ENCODE measurements at regions not wholly inside any gene's neighbourhood (a gene's known extent, or its start where the extent isn't known, plus 50 kb on each side); places are given as distances from the start of the nearest gene placed in this dataset.
"Not testable (repeated sequence)": the region's sequence is repeated elsewhere in the genome, so short reads cannot be mapped to it uniquely, and the experiment has no call there.

- DNase-seq (ENCODE audit: low spot score) = no peak
These were observed 207.5 kb upstream of the LINGO1 start for GRCh38 chr15:77839970-77840905.

DNA sequence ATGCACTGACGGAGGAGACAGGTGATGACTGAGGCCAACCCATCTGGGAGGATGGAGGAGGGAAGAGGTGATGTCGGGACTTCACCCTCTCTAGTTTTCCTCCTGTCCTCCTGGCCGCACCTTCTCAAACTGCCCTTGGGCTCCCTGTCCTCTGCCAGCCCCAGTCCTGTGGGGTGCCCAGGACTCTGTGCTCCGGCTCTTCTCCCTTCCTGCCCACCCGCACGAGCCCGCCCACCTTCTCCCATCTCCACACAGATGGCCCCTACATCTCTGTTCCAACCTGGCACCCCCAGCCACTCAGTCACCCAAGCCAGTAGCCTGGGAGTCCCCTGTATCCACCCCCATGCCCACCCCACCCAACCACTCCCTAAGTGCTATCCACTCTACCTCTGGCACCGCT lies 206.7 kb upstream of the LINGO1 start:
- no peak for DNase-seq (ENCODE audit: low spot score)

GRCh38 chr15:77838595-77838994 lies 205.9 kb upstream of the LINGO1 start:
- DNase-seq (ENCODE audit: low spot score) = no peak

DNA sequence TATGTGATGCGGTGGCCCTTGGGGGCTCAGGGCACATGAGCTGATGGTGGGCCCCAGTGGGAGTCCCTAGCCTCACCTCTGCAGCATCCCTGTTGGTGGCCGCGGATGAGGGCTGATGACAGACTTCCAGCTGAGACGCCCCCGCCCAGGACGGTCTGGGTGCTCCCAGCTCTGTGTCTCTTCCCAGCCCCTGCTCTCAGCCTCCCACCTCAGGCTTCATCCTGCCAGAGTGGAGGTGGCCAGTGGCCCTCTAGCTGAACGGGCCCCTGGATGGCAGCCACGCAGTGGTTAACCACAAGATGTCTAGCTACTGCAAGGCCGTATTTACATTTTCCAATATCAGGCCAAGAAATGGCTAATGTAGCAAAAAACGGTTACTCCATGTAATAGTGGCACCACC lies 205.3 kb upstream of the LINGO1 start:
- no peak for DNase-seq (ENCODE audit: low spot score)

DNA sequence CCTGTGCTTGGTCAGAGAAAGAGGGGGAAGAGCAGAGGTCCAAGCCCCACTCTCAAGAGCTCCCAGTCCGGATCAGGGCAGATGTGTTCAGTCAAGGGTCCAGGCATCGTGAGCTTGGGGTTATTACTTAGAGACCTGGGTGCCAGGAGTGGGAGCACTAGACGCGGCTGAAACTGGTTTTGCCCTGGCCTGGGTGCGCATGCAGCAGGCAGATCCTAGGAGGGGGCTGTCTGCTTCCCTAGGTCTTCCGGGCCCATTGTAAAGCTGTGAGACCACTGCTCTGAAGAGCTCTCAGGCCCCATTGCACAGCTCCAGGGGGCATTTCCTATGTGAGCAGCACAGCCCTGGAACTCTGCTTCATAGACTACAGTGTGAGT lies 204.9 kb upstream of the LINGO1 start:
- no peak for DNase-seq (ENCODE audit: low spot score)

DNA sequence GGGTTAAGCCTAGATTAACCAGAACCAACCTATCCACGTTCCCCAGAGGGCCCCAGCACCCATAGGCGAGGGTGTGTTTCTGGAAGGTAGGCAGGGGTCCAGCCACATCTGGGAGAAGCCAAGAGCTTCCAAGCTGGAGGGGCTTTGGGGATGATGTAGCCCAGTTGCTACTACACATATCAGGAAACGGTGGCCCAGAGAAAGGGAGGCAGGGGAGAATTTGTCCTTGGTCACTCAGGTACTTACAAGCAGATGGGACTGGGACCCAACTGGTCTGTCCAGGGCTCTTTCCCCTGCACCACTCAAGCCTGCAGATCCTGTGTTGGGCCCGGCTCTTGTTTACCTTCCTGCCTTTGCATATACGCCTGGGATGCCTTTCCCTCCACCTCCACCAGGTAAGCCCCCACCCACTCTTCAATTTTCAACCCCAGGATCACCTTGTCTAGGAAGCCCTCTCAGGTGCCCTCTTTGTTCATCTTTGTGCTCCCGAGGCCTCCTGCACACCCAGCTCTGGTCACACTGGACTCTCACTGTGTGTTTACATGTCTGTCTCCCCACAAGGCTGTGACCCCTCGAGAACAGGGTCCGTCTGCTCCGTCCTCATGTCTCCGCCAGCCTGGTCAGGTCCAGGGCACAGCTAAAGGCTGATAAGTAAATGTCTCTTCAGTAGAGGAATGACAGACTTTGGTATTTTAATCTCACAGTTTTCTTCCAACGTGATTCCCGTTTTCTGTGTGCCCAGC lies 204.4 kb upstream of the LINGO1 start:
- no peak for DNase-seq (ENCODE audit: low spot score)

DNA sequence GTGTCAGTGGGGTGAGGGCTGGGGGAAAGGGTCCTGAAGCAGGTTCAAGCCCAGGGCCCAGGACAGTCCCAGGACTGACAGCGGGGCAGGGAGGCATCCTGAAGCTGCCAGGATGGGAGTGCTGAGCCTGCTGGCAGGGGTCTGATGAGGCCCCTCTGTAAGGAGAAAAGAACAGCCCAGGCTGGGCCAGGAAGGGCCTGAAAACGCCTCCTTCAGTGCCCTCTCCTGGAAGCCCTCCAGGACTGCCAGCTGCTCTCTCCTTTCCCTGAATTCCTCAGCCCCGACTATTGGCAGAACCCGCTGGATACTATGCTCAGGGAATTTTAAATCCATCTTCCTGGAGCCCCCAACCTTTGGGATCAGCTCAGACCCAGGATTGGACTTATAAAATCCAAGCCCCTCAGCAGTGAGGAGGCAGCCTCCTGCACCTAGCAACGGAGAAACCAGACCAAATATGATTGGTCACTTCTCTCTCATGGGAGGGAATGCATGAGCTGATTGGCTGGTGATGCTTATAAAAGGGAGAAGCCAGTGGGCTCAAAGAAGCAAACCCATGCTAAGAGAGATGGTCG lies 203.5 kb upstream of the LINGO1 start:
- no peak for DNase-seq (ENCODE audit: low spot score)

DNA sequence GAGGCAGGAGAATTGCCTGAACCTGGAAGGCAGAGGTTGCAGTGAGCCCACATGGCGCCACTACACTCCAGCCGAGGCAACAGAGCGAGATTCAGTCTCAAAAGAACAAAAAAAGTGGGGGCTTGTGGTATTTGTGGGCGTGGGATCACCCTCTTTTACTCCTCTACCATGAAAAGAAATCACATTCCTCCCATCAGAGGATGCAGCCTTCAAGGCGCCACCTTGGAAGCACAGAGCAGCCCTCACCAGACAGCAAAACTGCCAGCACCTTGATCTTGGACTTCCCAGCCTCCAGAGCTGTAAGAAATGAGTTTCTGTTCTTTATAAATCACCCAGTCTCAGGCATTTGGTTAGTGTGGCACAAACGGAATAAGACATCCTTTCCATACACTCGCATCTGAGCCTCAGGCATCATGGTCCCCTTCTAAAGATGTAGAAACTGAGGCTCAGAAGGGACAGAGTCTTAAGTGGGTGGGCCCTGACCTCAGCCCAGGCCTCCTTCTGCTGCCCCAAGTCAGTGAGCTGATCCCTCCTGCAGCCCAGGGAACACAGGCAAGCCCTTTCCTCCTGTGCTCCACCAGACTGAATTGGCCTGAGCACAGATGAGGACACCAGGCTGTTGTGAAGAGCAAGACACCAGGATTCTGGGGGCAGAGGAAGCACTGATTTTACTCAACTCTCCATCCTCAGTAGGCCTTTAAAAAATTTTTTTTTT lies 201.7 kb upstream of the LINGO1 start:
- no peak for DNase-seq (ENCODE audit: low spot score)

- no peak for DNase-seq (ENCODE audit: low spot score)
These were observed 200.2 kb upstream of the LINGO1 start for GRCh38 chr15:77832874-77833273.

DNA sequence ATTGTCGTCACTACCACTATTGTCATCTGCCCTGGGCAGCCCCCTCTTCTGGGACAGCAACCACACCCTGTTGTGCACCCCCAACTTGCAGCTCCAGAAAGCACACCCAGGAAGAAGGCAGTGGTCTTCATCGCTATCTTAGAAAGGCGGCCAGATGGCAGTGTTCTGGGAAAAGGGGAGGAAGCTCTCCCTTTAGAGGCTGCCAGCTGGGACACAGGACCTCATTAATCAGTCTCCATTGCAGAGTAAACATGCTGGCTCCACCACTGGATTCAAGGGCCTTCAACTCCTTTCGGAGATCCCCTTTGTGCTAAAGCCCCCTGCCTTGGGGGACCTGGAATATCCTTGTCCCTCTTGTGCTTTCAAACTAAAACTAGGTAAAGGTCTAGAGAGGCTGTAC lies 199.3 kb upstream of the LINGO1 start:
- DNase-seq (ENCODE audit: low spot score) = no peak

DNA sequence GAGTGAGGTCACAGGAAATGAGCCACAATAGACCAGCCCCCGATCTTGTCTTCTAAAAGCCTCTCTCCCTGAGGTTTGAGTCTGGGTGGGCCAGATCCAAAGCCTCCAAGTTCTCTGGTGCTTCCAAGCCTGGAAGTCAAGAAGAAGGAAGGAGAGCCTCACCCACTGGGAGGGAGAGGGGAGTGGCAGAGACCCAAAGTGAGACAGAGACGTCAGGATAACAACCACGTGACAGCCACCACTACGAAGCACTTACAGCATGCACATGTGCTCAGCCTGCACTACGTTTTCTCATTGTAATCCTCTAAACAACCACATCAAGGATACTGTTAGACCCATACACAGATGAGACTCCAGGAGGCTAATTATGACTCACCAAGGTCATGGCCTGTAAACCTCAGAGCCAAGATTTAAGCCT lies 197.3 kb upstream of the LINGO1 start:
- peak; percentile 69 for DNase-seq (ENCODE audit: low spot score)

DNA sequence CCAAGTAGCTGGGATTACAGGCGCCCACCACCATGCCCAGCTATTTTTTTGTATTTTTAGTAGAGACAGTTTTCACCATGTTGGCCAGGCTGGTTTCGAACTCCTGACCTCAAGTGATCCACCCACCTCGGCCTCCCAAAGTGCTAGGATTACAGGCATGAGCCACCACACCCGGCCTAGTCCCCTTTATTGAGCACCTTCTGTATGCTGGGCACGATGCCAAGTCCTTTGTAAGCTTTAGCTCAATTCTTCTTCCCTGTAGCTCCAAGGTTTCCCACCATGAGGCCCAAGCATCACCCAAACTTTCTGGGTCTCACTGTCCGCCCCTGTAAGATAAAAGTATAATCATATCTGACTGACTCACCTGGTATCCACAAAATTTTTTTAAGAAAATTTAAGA lies 196.6 kb upstream of the LINGO1 start:
- DNase-seq (ENCODE audit: low spot score) = not testable (repeated sequence)

- DNase-seq (ENCODE audit: low spot score) = no peak
These were observed 195.1 kb upstream of the LINGO1 start for GRCh38 chr15:77827860-77828259.

GRCh38 chr15:77826006-77826695 lies 193.4 kb upstream of the LINGO1 start:
- no peak for DNase-seq (ENCODE audit: low spot score)

GRCh38 chr15:77825546-77825945 lies 192.8 kb upstream of the LINGO1 start:
- no peak for DNase-seq (ENCODE audit: low spot score)

DNA sequence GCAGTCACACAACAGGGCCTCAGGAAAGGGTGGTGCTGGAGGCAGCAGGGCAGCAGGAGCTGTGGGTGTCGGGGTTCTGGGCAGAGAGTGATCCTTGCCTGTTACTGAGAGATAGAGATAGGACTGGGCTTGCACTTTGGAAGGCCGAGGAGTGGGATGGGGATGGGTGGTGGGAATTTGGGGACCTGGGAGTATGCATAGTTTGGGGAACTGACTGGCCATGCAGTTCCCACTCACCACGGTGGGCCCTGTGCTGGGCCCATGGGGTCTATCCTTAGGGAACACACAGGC lies 192.5 kb upstream of the LINGO1 start:
- no peak for DNase-seq (ENCODE audit: low spot score)

DNA sequence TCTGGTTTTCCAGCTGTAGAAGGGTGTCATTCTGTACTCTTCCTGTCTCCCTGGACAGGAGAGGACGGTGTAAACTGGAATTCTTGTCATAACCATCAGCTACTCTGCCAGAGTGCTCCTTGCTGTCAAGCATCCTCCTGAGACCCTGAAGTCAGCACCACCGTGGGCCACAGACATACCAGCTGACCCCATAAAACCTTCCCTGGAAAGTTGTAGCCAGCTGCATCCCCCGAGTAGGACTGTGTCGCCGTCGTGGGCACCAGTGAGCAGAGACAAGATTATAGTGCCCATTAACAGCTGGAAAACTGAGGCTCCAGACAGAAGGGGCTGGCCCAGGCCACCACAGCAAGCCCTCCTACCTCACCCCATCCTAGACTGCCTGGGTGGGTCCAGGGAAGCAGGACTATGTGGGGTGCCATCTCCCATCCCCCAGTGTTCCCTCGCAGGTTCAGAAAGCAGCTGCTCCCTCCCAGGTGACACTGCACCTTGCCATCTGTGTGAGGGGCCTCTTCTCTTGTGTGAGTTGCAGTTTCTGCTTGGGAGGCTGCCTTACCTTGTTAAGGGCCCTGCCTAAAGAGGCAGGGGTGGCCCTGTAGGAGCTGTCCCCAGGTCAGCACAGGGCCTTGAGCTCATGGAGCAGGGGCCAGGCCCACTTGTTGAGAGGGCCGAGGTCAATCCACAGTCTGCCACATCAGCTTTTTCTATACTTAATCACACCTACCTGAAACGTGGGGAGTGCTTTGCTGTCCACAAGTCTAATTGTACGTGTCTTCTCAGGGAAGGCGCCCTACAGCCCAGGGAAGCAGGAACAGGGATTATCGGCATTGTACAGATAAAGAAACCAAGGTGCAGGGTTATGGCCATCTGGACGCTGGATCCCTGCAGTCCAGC lies 191.9 kb upstream of the LINGO1 start:
- no peak for DNase-seq (ENCODE audit: low spot score)

DNA sequence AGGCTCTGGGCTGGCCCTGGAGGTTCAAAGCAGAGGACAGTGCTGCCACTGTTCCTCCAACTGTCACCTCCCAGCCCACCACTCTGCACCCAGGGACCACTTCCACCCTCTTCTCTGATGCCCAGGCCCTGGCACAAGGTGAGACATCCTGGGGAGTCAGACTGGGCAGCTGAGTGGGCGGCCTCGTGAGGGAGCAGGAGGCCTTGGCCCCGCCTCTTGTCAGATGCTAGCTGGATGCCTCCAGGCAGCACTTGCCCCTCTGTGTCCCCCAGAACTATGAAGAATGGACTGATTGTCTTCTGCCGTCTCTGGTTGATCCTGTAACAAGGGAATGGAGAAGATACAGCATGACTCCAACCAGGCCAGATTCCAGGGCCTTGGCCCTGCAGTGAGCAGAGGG lies 191.0 kb upstream of the LINGO1 start:
- no peak for DNase-seq (ENCODE audit: low spot score)

- DNase-seq (ENCODE audit: low spot score) = no peak
These were observed 190.0 kb upstream of the LINGO1 start for GRCh38 chr15:77822631-77823230.

DNA sequence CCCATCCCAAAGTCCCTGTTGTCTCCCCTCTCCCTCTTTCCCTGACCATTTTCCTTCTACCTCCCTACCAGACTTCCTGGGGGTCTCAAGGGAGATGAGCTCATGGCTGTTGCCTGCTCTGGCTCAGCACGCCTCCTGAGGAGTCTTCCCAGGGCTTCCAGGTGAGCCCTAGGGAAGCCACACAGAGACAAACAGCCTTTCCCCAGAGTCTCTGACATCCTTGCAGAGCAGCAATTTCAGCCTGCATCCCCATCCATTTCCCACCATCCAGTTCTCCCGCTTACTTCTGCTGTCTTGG lies 189.2 kb upstream of the LINGO1 start:
- DNase-seq (ENCODE audit: low spot score) = no peak

Measured in umbilical cord (tissue), 1 donor.